A549 (cell line): ENCODE measurements at regions not wholly inside any gene's neighbourhood (a gene's known extent, or its start where the extent isn't known, plus 50 kb on each side); places are given as distances from the start of the nearest gene placed in this dataset.

Source experiments
- ATAC-seq, 2 experiments: fragments of 200-7000 bp in 1 of 2; fragments of >200 bp in 1 of 2; cut with Nextera tagmentation in 1 of 2; cut with Tn5 transposase in 1 of 2; 3 replicates each; pipeline versions ENCODE4 v1.8.0 to v1.9.1; 2018 to 2020; ENCODE audit warnings: mild to moderate bottlenecking in 1 of 2, moderate library complexity in 1 of 2
- CTCF ChIA-PET: fragments of 300-600 bp; sonication (Branson Sonifier 250); formaldehyde crosslinking; extraction: SDS; loops from one replicate; lab custom pipeline; 2021; ENCODE audit warnings: antibody characterized with exemption, inconsistent platforms; lab: Yijun Ruan, JAX
- POLR2A ChIA-PET: fragments of 350-600 bp; formaldehyde crosslinking; extraction: SDS; loops from one replicate; lab custom pipeline; 2021; ENCODE audit warnings: antibody characterized with exemption, inconsistent platforms; lab: Yijun Ruan, JAX
- DNase-seq, 2 experiments: peaks; one replicate each; pipeline versions ENCODE4 v3.0.0 to v3.0.0-alpha.2; 2011 to 2016; ENCODE audit warnings: low read depth in 1 of 2, low spot score in 1 of 2
- FAIRE-seq: peaks from 2 replicates; lab custom pipeline; 2011; peaks lifted over from hg19 to GRCh38; lab: Jason Lieb, UNC
- H3K27ac ChIP-seq, 2 experiments: fragments of >200 bp; sonication (Bioruptor Twin); formaldehyde crosslinking; 3 replicates each; pipeline ENCODE4 v1.5.1; 2016 to 2017
- H3K4me1 ChIP-seq: fragments of >200 bp; sonication (Bioruptor Twin); formaldehyde crosslinking; 3 replicates; pipeline ENCODE4 v1.6.1; 2016
- H3K4me2 ChIP-seq: fragments of >200 bp; sonication (Bioruptor Twin); formaldehyde crosslinking; 3 replicates; pipeline ENCODE4 v1.6.1; 2016
- H3K4me3 ChIP-seq: fragments of >200 bp; sonication (Bioruptor Twin); formaldehyde crosslinking; 3 replicates; pipeline ENCODE4 v1.5.1; 2016
- H3K9me3 ChIP-seq: fragments of >200 bp; sonication (Bioruptor Twin); formaldehyde crosslinking; 3 replicates; pipeline ENCODE4 v1.6.1; 2016
- BHLHE40 ChIP-seq: IDR thresholded peaks from 2 replicates; pipeline ENCODE4 v1.6.1; 2012; ENCODE audit warnings: low read depth, low read length, inconsistent platforms
- CBX8 ChIP-seq: fragments of 200-600 bp; sonication (generic); IDR thresholded peaks from 2 replicates; pipeline ENCODE4 v1.6.1; 2016
- CHD2 ChIP-seq: fragments of 150-350 bp; IDR thresholded peaks from 2 replicates; pipeline ENCODE4 v1.6.1; 2014; ENCODE audit warnings: low read length; ENCODE audit not compliant: partially characterized antibody
- E2F6 ChIP-seq: IDR thresholded peaks from 2 replicates; pipeline ENCODE4 v1.6.1; 2012; ENCODE audit warnings: low read depth, borderline replicate concordance
- EHMT2 ChIP-seq: fragments of 200-600 bp; sonication (generic); IDR thresholded peaks from 2 replicates; pipeline ENCODE4 v1.6.1; 2016; ENCODE audit warnings: antibody characterized with exemption, low read depth, mild to moderate bottlenecking, moderate library complexity
- FOSL2 ChIP-seq, 2 experiments: fragments of 450-650 bp in 1 of 2; fragments of >200 bp in 1 of 2; sonication (Bioruptor Twin) in 1 of 2; formaldehyde crosslinking; IDR thresholded peaks; 2 replicates each; pipeline versions ENCODE4 v1.5.0 to v1.6.1; 2016 to 2020; ENCODE audit warnings: mild to moderate bottlenecking in 1 of 2, moderate library complexity in 1 of 2
- FOXS1 ChIP-seq: fragments of 250-450 bp; sonication (Bioruptor Pico); IDR thresholded peaks from 2 replicates; pipeline ENCODE4 v1.5.0; 2020; ENCODE audit warnings: mild to moderate bottlenecking, moderate library complexity
- HDAC2 ChIP-seq: fragments of 200-600 bp; sonication (generic); IDR thresholded peaks from 2 replicates; pipeline ENCODE4 v1.6.1; 2016
- HOXA7 ChIP-seq: fragments of 250-450 bp; sonication (Bioruptor Pico); IDR thresholded peaks from 2 replicates; pipeline ENCODE4 v1.5.0; 2020; ENCODE audit warnings: mild to moderate bottlenecking, moderate library complexity
- JUN ChIP-seq, 2 experiments: fragments of >200 bp; sonication (Bioruptor Twin); formaldehyde crosslinking; IDR thresholded peaks; 2 replicates in 1 of 2; 3 replicates in 1 of 2; pipeline ENCODE4 v1.6.1; 2016 to 2017
- KDM1A ChIP-seq: fragments of 200-600 bp; sonication (generic); IDR thresholded peaks from 2 replicates; pipeline ENCODE4 v1.6.1; 2016; ENCODE audit warnings: low read depth, mild to moderate bottlenecking
- KDM5A ChIP-seq: fragments of 200-600 bp; sonication (generic); IDR thresholded peaks from 2 replicates; pipeline ENCODE4 v1.6.1; 2016; ENCODE audit warnings: antibody characterized with exemption, mild to moderate bottlenecking
- MAFK ChIP-seq: fragments of 450-650 bp; IDR thresholded peaks from 2 replicates; pipeline ENCODE4 v1.6.1; 2014; ENCODE audit not compliant: partially characterized antibody
- MAX ChIP-seq: IDR thresholded peaks from 2 replicates; pipeline ENCODE4 v1.6.1; 2012
- MAZ ChIP-seq: fragments of 150-350 bp; IDR thresholded peaks from 2 replicates; pipeline ENCODE4 v1.6.1; 2014; ENCODE audit warnings: antibody characterized with exemption, low read depth, low read length, borderline replicate concordance
- NFE2L2 ChIP-seq: fragments of 150-350 bp; conservative IDR thresholded peaks from 2 replicates; pipeline ENCODE4 v1.6.1; 2014; ENCODE audit warnings: low read length
- NR3C1 ChIP-seq: fragments of >200 bp; sonication (Bioruptor Twin); formaldehyde crosslinking; IDR thresholded peaks from 3 replicates; pipeline ENCODE4 v1.6.1; 2017
- PHF8 ChIP-seq: fragments of 200-600 bp; sonication (generic); IDR thresholded peaks from 2 replicates; pipeline ENCODE4 v1.6.1; 2016; ENCODE audit warnings: low read depth, mild to moderate bottlenecking, antibody characterized with exemption, moderate library complexity, borderline replicate concordance
- POLR2A ChIP-seq: IDR thresholded peaks from 2 replicates; pipeline ENCODE4 v1.6.1; 2012; ENCODE audit warnings: mild to moderate bottlenecking, low read length
- POLR2AphosphoS2 ChIP-seq: conservative IDR thresholded peaks from 2 replicates; pipeline ENCODE4 v1.6.1; 2012; ENCODE audit warnings: low read length, improper control_type of control experiment, inconsistent platforms
- RCOR1 ChIP-seq: fragments of 150-350 bp; IDR thresholded peaks from 2 replicates; pipeline ENCODE4 v1.6.1; 2014; ENCODE audit warnings: antibody characterized with exemption, low read length, low read depth
- RFX5 ChIP-seq: fragments of 450-650 bp; IDR thresholded peaks from 2 replicates; pipeline ENCODE4 v1.7.1; 2014; ENCODE audit warnings: antibody characterized with exemption, mild to moderate bottlenecking, moderate library complexity
- SMC3 ChIP-seq: fragments of >200 bp; sonication (Bioruptor Twin); formaldehyde crosslinking; IDR thresholded peaks from 3 replicates; pipeline ENCODE4 v1.6.1; 2018; ENCODE audit warnings: inconsistent platforms
- TFCP2L1 ChIP-seq: fragments of 250-450 bp; sonication (Bioruptor Pico); IDR thresholded peaks from 2 replicates; pipeline ENCODE4 v1.5.0; 2021; ENCODE audit warnings: mild to moderate bottlenecking
- TP53 ChIP-seq: fragments of 250-450 bp; sonication (Bioruptor Pico); IDR thresholded peaks from 2 replicates; pipeline ENCODE4 v1.5.0; 2021; ENCODE audit warnings: mild to moderate bottlenecking, moderate library complexity
- USF2 ChIP-seq: fragments of 450-650 bp; IDR thresholded peaks from 2 replicates; pipeline ENCODE4 v1.6.1; 2014; ENCODE audit warnings: antibody characterized with exemption
- ZC3H11A ChIP-seq: fragments of 450-650 bp; IDR thresholded peaks from 2 replicates; pipeline ENCODE4 v1.6.1; 2014; ENCODE audit warnings: antibody characterized with exemption, mild to moderate bottlenecking
- ZSCAN20 ChIP-seq: fragments of 250-450 bp; sonication (Bioruptor Pico); IDR thresholded peaks from 2 replicates; pipeline ENCODE4 v1.8.0; 2022; ENCODE audit warnings: mild to moderate bottlenecking, moderate library complexity
- WGBS: methylation state at CpG from one replicate; pipeline ENCODE4 v1.1.6; 2017; ENCODE audit errors: missing lambda C conversion rate; 5-methylcytosine and 5-hydroxymethylcytosine counted together
- TF ChIP-seq, protein P1 (sequence below): fragments of 250-450 bp; sonication (Bioruptor Pico); IDR thresholded peaks from 2 replicates; pipeline ENCODE4 v1.5.0; 2020; ENCODE audit warnings: low read depth, mild to moderate bottlenecking, moderate library complexity
- TF ChIP-seq, protein P2 (sequence below): IDR thresholded peaks from 2 replicates; pipeline ENCODE4 v1.6.1; 2012
- TF ChIP-seq, protein P3 (sequence below): fragments of 200-600 bp; sonication (generic); IDR thresholded peaks from 2 replicates; pipeline ENCODE4 v1.6.1; 2016; ENCODE audit warnings: antibody characterized with exemption, mild to moderate bottlenecking, moderate library complexity
- TF ChIP-seq, protein P4 (sequence below): fragments of >200 bp; sonication (Bioruptor Twin); formaldehyde crosslinking; IDR thresholded peaks from 2 replicates; pipeline ENCODE4 v1.6.1; 2016
- TF ChIP-seq, protein P5 (sequence below): fragments of >200 bp; sonication (Bioruptor Twin); formaldehyde crosslinking; IDR thresholded peaks from 3 replicates; pipeline ENCODE4 v1.5.1; 2016

DNA sequence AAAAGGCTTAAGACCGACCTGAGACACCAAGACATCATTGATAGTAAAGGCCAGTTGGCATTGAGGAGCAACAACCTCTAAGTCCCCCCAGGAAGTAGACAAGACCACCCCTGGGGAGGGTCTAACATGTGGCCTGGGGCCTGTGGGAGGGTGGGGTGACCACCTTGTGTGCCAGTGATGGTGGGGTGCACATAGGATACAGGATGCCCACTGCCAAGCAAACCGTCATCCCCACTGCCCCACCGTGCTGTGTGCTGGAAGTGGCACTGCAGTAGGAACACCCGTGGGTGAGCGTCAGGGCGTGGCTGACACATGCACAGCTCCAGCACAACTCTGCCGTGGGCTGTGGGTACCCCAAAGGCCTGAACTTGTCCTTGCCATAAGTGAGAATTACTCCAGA lies 84.3 kb upstream of the LGALSL start:
- ATAC-seq = no peak; a peak in 1 of 6 replicates
- no peak for DNase-seq
- ChIA-PET CTCF (interaction anchor here (1.3 to 3.0 kb wide), 2 partner anchors 9 to 50 kb away, joined by 3 to 20 read pairs; no protein-coding TSS in a partner anchor), POLR2A (no interaction called here)
- TF ChIP-seq ZSCAN20 (no peak), TFCP2L1 (CRISPR knock-in tag) (no peak), NFE2L2 (no peak), RFX5 (no peak), USF2 (no peak), CHD2 (no peak), POLR2AphosphoS2 (no peak), RCOR1 (no peak), PHF8 (no peak), E2F6 (no peak), HOXA7 (CRISPR knock-in tag) (no peak), BHLHE40 (no peak), POLR2A (no peak), MAZ (no peak), EHMT2 (no peak), JUN (IDR thresholded peaks at IDR 0.05) (no peak), FOXS1 (CRISPR knock-in tag) (no peak)
- TF ChIP-seq, protein P1, sequence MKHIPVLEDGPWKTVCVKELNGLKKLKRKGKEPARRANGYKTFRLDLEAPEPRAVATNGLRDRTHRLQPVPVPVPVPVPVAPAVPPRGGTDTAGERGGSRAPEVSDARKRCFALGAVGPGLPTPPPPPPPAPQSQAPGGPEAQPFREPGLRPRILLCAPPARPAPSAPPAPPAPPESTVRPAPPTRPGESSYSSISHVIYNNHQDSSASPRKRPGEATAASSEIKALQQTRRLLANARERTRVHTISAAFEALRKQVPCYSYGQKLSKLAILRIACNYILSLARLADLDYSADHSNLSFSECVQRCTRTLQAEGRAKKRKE (CRISPR knock-in tag) = no peak
- Histone ChIP-seq H3K9me3 (no peaks in the 10 kb centered on the region), H3K4me1 (no peaks in the 10 kb centered on the region), H3K4me3 (no peak overlapping the region), H3K27ac (no peak overlapping the region), H3K4me2 (no peak overlapping the region)
- 68% methylated on average over 7 of the region's 7 CpGs for WGBS
- FAIRE-seq = no peak

DNA sequence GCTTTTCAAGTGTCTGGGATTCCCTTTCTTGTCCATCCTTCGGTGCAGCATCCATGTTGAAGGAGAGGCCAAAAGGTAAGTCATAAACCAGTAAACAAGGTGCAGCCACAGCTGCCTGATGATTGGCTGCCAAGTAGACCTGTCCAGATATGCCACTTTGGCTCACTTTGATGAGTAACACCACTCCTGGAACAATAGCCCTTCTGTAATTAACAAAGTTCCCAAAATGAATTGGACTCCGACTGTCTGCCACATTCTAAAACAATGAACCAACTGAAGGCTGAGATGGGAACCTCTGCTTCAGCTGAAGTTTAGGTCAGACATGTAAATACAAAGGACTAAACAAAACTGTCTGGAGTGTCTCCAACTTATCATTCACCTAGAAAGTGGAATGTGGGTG lies 82.2 kb upstream of the LGALSL start:
- POLR2A ChIA-PET = no interaction called here
- Histone ChIP-seq H3K9me3 (peaks cover 4% of the 10 kb centered on the region; the same call in 2 of the 3 replicates), H3K27ac (no peak overlapping the region), H3K4me1 (no peaks in the 10 kb centered on the region), H3K4me2 (no peak overlapping the region), H3K4me3 (no peak overlapping the region)
- 70% methylated on average over 2 of the region's 2 CpGs for WGBS
- CTCF ChIA-PET = interaction anchor here (0.6 to 3.0 kb wide), 5 partner anchors 11 to 41 kb away, joined by 3 to 20 read pairs (median 5); no protein-coding TSS in a partner anchor
- DNase-seq = no peak
- no peak for ATAC-seq
- FAIRE-seq = no peak
- TF ChIP-seq HDAC2 = no peak
- TF ChIP-seq, protein P2, sequence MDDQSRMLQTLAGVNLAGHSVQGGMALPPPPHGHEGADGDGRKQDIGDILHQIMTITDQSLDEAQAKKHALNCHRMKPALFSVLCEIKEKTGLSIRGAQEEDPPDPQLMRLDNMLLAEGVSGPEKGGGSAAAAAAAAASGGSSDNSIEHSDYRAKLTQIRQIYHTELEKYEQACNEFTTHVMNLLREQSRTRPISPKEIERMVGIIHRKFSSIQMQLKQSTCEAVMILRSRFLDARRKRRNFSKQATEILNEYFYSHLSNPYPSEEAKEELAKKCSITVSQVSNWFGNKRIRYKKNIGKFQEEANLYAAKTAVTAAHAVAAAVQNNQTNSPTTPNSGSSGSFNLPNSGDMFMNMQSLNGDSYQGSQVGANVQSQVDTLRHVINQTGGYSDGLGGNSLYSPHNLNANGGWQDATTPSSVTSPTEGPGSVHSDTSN = no peak
- TF ChIP-seq, protein P3, sequence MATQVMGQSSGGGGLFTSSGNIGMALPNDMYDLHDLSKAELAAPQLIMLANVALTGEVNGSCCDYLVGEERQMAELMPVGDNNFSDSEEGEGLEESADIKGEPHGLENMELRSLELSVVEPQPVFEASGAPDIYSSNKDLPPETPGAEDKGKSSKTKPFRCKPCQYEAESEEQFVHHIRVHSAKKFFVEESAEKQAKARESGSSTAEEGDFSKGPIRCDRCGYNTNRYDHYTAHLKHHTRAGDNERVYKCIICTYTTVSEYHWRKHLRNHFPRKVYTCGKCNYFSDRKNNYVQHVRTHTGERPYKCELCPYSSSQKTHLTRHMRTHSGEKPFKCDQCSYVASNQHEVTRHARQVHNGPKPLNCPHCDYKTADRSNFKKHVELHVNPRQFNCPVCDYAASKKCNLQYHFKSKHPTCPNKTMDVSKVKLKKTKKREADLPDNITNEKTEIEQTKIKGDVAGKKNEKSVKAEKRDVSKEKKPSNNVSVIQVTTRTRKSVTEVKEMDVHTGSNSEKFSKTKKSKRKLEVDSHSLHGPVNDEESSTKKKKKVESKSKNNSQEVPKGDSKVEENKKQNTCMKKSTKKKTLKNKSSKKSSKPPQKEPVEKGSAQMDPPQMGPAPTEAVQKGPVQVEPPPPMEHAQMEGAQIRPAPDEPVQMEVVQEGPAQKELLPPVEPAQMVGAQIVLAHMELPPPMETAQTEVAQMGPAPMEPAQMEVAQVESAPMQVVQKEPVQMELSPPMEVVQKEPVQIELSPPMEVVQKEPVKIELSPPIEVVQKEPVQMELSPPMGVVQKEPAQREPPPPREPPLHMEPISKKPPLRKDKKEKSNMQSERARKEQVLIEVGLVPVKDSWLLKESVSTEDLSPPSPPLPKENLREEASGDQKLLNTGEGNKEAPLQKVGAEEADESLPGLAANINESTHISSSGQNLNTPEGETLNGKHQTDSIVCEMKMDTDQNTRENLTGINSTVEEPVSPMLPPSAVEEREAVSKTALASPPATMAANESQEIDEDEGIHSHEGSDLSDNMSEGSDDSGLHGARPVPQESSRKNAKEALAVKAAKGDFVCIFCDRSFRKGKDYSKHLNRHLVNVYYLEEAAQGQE = no peak
- TF ChIP-seq TP53 = no peak
- no peak for TF ChIP-seq KDM1A
- no peak for TF ChIP-seq NR3C1
- no peak for TF ChIP-seq ZC3H11A
- TF ChIP-seq KDM5A = no peak
- TF ChIP-seq, protein P4, sequence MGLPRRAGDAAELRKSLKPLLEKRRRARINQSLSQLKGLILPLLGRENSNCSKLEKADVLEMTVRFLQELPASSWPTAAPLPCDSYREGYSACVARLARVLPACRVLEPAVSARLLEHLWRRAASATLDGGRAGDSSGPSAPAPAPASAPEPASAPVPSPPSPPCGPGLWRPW = no peak
- no peak for TF ChIP-seq MAX
- TF ChIP-seq CBX8 = no peak
- no peak for TF ChIP-seq FOXS1 (CRISPR knock-in tag)
- TF ChIP-seq SMC3 = no peak
- TF ChIP-seq MAFK = no peak
- TF ChIP-seq, protein P5, sequence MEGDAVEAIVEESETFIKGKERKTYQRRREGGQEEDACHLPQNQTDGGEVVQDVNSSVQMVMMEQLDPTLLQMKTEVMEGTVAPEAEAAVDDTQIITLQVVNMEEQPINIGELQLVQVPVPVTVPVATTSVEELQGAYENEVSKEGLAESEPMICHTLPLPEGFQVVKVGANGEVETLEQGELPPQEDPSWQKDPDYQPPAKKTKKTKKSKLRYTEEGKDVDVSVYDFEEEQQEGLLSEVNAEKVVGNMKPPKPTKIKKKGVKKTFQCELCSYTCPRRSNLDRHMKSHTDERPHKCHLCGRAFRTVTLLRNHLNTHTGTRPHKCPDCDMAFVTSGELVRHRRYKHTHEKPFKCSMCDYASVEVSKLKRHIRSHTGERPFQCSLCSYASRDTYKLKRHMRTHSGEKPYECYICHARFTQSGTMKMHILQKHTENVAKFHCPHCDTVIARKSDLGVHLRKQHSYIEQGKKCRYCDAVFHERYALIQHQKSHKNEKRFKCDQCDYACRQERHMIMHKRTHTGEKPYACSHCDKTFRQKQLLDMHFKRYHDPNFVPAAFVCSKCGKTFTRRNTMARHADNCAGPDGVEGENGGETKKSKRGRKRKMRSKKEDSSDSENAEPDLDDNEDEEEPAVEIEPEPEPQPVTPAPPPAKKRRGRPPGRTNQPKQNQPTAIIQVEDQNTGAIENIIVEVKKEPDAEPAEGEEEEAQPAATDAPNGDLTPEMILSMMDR = no peak
- no peak for TF ChIP-seq TFCP2L1 (CRISPR knock-in tag)
- no peak for TF ChIP-seq FOSL2 (IDR thresholded peaks at IDR 0.05)
- no peak for TF ChIP-seq FOSL2 (CRISPR knock-in tag; IDR thresholded peaks at IDR 0.05)
